WTC11 (cell line): ENCODE measurements at regions not wholly inside any gene's neighbourhood (a gene's known extent, or its start where the extent isn't known, plus 50 kb on each side); places are given as distances from the start of the nearest gene placed in this dataset.

Experiments
- ATF1 ChIP-seq: sonication (generic); formaldehyde crosslinking; IDR thresholded peaks from 2 replicates; pipeline ENCODE4 v1.8.1; 2023; ENCODE audit warnings: mild to moderate bottlenecking, moderate library complexity, missing genetic modification reagents
- FOXP4 ChIP-seq: sonication (generic); formaldehyde crosslinking; IDR thresholded peaks from 2 replicates; pipeline ENCODE4 v1.8.0; 2022; ENCODE audit warnings: mild to moderate bottlenecking, missing genetic modification reagents
- JUN ChIP-seq: sonication (generic); formaldehyde crosslinking; IDR thresholded peaks from 2 replicates; pipeline ENCODE4 v1.8.0; 2023; ENCODE audit warnings: mild to moderate bottlenecking, missing genetic modification reagents
- SP1 ChIP-seq: sonication (generic); formaldehyde crosslinking; conservative IDR thresholded peaks from 2 replicates; pipeline ENCODE4 v1.8.1; 2022; ENCODE audit warnings: missing genetic modification reagents
- USF1 ChIP-seq: sonication (generic); formaldehyde crosslinking; IDR thresholded peaks from 2 replicates; pipeline ENCODE4 v1.8.0; 2022; ENCODE audit warnings: mild to moderate bottlenecking, missing genetic modification reagents
- ZBTB43 ChIP-seq: sonication (generic); formaldehyde crosslinking; IDR thresholded peaks from 2 replicates; pipeline ENCODE4 v1.8.1; 2023; ENCODE audit warnings: mild to moderate bottlenecking, missing genetic modification reagents

- TF ChIP-seq ZBTB43 (no peak), FOXP4 (no peak), SP1 (CRISPR knock-in tag) (no peak), JUN (CRISPR knock-in tag) (no peak), ATF1 (CRISPR knock-in tag) (no peak), USF1 (CRISPR knock-in tag) (no peak)
Measured at GRCh38 chr16:72291121-72291520, 119.2 kb upstream of the PMFBP1 start.
